ENCODE measurements at regions not wholly inside any gene's neighbourhood (a gene's known extent, or its start where the extent isn't known, plus 50 kb on each side); places are given as distances from the start of the nearest gene placed in this dataset.
"Not testable (repeated sequence)": the region's sequence is repeated elsewhere in the genome, so short reads cannot be mapped to it uniquely, and the experiment has no call there.

DNA sequence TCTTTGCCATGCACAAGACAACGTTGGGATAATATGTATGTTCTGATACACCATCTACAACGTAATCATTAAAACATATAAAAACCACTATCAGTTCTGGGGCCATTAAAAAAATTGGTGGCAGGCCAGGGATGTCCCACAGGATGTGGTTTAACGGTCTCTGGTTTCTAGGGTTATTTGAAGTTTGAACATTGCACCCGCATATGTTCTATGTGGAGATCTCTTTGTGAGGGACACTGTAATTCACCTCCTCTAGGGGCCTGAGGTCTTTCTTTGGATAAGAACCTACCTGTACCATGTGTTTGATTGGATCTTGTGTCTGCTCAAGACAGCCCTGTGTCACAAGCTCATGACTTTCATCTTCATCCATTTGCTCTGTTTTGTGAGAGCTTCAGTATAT lies 73.2 kb downstream of the GGTLC2 start:
- DNase-seq, result no peak

DNA sequence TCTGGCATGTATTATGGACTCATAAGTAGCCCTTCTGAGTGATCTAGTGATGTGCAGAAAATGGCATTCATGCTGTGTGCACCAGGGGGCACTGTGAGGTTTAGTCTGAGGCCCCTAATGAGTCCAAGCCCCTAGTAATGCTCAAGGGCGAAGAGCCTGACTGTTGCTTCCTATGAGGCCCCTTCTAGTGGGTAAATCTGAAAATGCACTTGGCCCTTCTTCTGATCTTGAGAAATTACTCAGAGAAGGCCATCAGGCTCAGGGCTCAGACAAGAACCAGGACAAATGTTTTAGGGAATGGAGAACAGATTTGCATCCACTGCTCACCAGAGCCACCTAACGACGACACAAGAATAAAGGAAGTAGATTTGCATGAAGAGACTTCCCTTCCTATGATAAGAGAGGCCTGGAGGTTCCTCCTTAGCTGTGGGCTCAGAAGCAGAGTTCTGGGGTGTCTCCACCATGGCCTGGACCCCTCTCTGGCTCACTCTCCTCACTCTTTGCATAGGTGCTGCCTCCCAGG lies 75.8 kb downstream of the GGTLC2 start:
- no peak for DNase-seq

DNA sequence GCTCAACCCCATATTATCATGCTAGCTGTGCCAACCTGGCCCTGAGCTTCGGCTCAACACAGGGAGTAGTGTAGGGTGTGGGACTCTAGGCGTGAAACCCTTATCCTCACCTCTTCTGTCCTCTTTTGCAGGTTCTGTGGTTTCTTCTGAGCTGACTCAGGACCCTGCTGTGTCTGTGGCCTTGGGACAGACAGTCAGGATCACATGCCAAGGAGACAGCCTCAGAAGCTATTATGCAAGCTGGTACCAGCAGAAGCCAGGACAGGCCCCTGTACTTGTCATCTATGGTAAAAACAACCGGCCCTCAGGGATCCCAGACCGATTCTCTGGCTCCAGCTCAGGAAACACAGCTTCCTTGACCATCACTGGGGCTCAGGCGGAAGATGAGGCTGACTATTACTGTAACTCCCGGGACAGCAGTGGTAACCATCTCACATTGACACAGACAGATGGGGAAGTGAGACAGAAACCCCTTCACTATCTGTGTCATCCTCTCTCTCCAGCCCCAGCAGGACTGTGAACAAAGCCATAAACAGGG lies 76.4 kb downstream of the GGTLC2 start:
- DNase-seq, result no peak

DNA sequence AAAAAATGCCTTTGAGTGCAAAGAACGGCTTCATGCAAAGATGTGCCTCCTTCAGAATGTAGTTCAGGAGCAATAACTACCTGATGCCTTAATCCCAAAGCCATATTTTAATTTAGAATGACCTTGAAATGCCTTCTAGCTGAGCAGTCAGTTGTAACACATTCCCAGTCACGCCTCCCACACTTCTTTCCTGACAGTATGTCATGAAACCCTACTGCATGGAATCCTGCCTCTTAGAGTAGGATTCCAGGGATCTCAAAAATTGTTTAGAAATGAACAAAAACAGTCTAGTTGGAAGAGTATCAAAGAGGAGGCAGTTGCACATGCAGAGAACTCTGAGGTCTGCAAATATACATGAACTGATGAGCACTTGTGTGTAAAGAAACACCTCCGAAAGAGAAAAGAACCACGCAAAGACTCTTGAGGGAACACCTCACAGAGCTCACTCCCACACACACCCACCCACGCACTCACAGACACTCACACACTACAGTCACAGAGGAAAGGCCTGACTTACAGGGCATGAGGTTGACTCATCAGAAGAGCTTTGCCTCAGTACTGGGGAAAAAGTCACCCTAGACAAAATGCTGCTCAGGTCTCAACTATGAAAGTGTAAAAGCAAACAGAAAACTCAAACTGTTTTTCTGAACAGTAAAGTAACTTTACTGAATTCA lies 77.4 kb downstream of the GGTLC2 start:
- DNase-seq, result no peak

DNA sequence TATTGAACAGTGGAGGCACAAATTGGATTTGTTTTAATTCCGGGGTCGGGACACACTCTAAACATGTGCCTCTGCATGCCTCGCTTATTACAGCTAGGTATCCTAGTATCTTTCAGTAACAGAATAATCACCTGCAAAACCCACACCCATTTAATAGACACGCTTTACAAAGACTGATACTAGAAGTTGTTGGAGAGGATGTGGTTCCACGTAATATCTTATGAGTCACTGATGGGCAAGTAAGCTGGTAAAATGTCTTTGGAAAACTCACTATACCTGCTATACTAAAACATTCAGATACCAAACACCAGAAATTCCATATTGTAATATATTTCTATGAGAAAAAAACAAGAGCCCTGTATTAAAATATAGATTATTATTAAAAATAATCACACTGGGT lies 84.0 kb downstream of the GGTLC2 start:
- DNase-seq, result no peak

DNA sequence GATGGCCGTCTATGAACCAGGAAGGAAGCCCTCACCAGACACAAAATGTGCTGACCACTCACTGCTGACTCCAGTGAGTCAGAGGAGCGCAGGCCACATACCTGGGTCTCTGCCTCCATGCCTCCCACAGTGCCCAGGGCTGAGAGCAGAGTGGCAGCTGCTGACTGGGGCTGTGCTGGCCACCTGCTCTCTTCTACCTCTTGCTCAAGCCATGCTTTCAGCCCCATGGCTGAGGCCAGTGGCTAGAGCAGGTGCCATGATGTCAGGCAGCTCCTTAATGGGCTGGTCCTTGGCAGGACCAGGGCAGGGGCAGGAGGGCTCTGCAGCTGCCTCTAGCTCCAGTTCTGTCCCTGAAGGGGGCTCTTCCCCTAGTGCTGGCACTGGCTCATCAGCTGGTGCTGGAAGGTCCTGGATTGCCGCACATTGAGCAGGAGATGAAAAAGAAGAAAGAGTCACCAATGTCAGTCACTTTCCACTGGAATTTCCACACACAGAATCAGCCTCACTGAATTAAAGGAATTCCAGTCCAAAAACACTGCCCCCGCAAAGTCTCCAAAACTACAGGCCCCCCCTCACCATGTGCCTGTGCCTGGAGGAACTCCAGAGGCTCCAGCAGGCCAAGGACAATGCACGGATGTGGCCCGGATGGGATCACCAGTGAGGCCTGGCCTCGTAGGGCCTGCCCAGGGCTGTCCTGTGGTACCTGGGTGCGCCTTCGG lies 86.4 kb downstream of the GGTLC2 start:
- no peak for DNase-seq

DNA sequence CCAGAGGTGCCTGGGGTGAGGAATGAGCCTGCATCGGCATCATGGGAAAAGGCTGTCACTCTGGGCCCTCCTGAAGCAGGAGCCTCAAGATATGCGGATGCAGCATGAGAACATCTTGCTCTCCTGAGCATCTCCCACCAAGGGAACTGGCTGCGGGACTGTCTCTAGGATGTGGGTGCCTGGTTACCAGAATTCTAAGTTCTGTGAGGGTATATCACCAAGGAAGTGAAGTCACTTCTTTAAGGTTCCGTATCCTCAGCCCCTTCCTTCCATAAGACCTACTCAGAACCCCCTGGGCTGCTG lies 86.9 kb downstream of the GGTLC2 start:
- DNase-seq, result no peak

DNA sequence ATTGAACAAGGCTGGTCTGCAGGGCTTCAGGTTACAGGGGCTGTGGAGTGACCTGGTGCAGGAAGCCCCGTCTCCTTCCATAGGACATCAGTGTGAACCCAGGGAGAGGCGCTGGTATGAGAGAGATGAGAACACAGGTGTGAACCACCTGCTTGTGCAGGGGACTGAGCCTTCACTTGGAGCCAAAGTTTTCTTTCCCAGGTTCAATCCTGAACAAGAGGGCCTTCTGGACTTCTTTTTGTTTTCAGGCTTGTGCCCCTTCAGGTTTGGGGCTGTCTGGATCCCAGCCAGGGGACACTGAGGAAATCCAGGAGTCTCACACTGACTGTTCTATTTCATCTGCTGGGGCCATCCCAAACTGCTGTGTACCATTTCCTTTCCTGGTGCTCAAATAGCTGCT lies 88.6 kb downstream of the GGTLC2 start:
- DNase-seq, result not testable (repeated sequence)

DNA sequence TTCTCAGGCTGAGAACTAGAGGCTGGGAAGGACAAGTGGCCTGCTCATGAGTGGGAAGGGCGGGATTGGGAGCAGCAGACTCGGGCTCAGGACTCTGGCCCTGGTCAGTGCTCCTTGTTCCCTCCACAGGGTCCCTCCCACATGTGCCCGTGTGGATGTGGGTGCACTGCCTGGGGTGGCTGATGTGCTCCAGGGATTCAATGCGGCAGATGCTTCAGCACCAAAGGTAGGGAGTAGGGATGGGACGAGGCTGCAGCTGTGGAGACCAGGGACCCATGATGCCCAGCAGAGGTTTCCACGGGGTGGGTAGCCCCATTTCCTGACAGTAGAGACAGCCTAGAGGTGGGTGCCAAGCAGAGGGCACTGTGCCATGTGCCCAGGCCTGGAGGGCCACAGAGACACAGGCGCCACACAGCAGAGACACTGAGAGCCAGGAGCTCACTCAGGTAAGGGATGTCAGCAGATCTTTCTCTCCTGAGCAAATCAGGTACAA lies 89.5 kb downstream of the GGTLC2 start:
- no peak for DNase-seq

DNA sequence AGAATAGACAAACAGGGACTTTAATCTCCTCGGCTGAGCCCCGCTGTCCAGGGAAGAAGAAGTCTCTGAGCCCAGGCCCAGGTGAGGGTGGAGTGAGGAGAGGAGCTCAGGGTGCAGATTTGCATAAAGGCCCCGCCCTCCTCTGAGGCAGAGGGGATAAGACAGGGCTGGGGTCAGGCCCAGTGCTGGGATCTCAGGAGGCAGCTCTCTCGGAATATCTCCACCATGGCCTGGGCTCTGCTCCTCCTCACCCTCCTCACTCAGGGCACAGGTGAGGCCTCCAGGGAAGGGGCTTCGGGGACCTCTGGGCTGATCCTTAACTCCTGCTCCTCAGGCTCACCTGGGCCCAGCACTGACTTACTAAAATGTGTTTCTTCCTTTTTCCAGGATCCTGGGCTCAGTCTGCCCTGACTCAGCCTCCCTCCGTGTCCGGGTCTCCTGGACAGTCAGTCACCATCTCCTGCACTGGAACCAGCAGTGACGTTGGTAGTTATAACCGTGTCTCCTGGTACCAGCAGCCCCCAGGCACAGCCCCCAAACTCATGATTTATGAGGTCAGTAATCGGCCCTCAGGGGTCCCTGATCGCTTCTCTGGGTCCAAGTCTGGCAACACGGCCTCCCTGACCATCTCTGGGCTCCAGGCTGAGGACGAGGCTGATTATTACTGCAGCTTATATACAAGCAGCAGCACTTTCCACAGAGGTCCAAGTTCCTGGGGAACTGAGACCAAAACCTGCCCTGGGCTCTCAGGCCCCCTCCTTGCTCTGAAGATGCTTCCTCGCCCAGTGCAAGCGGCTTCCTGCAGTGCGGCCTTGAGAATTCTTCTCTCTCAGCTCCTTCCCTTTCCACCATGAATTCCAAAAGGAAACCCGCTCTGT lies 90.2 kb downstream of the GGTLC2 start:
- DNase-seq, result not testable (repeated sequence)

DNA sequence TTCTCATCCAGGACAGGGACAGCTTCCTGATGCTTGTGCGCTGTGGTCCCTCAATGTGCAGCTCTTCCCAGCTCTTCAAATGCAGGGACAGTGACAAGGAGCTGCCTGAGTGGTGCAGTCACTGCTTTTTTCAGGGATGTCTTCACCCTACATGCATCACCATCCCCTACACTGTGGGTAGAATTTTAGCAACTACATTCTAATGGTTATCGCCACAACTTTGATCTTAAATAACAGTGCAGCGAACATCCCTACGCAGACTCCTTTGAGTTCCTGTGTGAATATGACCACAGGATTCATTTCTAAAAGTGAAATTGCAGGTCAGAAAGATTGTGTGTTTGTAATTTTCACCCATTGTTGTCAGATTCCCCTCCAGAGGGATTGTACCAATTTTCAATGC lies 90.9 kb downstream of the GGTLC2 start:
- DNase-seq, result not testable (repeated sequence)

DNA sequence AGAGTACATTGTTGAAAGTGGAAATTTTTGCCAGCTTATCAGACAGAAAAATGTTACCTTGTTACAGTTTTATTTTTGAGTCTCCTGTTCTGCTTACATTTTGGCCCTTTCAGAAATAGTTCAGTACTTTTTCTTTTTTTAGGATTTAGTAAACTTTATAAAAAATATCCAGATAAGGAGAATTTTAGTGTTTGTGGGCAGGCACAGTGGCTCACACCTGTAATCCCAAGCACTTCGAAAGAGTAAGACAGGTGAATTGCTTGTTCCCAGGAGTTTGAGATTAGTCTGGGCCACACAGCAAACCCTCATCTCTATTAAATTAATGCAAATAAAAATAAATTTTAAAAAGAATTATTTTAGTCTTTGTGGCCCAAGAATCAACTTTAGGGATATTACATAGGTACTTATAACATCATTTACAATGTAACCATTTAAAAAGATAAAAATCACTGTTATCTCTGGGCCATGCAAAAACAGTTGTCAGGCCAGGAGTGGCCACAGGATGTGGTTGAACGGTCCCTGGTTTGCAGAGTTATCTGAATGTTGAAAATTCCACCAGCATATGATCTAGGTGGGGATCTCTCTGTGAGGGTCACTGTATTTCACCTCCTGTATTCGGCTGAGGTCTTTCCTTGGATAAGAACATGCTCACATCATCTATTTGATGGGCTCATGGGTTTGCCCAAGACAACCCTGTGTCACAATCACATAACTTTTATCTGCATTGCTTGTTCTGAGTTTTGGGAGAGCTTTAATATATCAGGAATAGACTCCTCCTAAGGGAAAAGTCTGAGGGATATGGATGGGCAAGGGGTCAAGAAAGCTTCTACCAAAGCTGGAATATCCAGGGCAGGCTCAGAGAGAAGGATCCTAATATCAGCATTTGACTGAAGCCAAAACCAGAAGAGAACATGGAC lies 91.5 kb downstream of the GGTLC2 start:
- DNase-seq, result no peak

DNA sequence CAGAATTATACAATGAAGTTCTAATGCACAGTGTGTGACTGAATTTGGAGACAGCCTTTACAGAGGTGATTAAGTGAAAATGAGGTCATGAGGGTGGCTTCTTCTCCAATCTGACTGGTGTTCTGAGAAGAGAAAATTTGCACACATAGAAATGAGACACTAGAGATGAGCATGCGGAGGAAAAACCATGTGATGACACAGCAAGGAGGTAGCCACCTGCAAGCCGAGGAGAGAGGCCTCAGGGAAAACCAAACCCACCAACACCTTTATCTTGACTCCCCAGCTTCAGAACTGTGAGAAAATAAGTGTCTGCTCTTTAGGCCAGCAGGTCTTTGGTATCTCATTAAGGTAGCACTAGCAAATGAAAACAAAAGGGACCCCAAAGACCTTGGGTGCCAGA lies 93.2 kb downstream of the GGTLC2 start:
- DNase-seq, result no peak

DNA sequence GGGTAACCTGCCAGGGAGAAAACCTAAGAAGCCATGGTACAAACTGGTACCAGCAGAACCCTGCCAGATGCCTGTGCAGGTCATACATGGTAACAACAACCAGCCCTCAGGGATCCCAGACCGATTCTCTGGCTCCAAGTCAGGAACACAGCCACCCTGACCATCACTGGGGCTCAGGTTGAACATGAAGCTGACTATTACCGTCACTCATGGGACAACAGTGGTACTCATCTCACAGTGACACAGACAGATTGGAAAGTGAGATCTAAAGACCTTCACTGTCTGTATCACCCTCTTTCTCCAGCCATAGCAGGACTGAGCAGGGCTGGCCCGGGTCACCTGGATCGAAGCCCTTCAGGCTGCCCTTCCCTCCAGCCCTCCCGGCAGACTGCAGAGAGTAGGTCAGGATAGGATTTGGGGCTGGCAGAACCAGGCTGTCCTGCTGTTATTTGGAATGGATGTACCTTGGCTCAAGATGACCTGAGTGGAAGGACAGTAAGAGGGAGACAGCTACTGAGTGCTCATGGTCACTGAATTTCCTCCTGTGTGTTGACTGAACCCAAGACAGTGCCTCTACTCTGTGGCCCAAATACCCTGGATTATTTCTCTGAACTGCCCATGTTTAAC lies 94.7 kb downstream of the GGTLC2 start:
- DNase-seq, result no peak

DNA sequence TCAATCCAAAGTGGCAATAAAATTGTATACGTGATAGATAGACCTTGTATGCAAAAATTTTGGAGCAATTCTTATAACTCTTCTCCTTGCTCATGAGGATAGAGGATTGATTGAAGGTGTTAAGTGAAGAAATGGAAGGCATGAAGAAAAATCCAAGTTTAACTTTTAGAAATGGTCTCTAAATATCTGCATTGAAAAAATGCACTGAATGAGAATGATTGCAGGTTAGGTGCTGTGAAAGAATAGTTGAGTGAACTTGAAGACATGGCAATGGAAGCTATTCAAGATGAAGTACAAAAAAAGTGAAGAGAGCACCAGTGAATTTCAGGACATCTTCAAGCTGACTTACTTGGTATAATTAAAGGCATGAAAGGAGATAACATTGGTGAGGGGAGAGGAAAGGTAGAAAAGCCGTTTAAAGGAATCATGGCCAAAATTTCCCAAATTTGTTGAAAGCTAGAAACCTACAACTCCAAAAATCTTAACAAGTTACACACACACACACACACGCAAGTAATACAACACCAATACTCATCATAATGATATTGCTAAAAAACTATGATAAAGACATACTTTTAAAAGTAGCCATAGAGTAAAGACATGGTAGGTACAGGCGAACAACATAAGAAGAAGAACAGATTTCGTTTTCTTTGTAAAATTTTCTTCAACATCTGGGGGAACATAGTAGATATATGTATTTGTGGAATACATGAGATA lies 96.3 kb downstream of the GGTLC2 start:
- DNase-seq, result no peak

DNA sequence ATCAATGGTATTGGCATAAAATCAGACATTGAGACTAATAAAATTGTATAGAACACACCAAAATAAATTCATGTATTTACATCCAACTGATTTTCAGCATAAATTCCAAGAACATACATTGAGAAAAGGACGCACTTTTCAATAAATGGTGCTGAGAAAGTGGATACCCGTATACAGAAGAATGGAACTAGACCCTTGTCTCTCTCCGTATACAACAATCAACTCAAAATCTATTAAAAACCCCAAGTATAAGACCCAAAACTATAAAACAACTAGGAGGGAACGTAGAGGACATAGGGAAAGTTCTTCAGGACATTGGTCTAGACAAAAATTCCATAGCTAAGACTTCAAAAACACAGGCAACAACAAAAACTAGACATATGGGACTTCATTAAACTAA lies 97.4 kb downstream of the GGTLC2 start:
- no peak for DNase-seq

DNA sequence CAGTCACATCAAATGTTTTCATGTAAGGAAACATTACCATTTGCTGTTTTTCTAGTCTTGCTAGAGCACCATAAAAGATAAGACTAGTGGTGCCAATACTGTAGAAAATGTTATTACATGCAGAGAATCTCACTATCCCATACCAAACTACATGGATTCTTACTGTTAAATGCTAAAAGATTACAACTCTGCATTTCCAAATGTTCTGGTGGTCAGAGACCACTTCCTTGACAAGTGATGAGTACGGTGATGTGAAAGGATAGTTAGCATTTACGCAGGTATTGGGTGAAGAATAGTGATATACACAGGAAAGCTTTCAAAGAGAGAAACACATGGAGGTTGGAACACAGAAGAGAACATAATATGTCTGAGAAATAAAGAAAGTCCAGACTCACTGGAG lies 98.2 kb downstream of the GGTLC2 start:
- DNase-seq, result no peak

DNA sequence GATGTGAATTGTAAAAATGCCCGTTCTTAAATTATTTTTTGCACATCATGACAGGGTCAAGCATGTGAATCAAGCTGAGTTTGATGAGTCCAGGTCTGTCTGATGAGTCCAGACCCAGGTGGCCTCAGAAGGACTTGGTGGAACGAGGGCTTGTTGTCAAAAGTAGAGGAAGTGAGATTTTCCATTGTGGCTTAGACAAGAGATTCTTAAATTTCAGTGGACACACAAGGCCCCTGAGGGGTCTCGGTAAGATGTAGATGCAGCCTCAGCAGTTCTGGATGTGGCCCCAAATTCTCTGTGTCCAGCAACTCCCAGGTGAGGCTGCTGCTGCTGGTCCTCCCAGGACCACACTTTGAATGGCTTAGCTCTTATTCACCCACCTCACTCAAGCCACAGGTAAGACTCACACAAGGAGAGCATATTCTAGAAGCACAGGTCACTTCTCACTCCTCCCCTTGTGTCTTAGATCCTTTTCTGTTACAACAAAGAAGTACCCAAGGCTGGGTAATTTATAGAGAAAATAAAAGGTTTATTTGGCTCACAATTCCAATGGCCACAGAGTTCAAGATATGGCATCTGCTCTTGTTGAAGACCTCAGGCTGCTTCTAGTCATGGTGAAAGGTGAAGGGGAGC lies 98.8 kb downstream of the GGTLC2 start:
- no peak for DNase-seq

DNA sequence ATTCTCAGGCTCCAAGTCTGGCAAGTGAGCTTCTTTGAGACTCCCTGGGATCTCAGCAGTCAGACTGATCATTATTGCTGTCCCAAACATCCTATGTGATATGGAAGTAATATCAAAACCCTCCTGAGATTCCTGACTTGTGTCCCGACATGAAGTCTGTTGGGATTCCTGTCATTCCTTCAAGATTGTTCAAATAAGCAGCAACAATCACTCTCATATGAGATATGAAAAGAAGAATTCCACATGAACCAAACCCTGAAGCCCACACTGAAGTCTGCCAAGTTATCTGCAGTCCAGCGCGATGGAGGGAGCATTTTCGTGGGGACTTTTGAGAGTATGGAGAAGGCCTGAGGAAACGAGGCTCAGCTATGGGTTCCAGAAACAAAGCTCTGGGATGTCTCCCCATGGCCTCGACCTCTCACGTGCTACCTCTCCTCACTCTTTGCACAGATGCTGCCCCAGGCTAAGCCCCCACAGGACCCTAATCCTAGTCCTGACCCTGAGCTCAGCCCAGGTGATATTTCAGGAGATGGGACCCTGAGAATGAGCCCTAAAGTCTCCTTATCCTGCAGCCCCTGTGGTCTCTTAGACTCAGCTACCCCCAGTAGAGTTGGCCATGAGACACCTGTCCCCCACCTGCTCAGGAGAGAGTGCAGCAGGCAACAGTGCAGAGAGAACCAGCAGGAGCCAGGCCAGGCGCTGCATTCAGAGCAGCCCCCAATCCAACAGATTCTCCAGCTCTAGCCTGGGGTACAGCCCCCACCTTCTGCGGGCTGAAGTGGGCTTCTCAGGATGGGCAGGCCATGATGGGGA lies 100.2 kb downstream of the GGTLC2 start:
- no peak for DNase-seq

Measured in SW 1271 (cell line).